NT2/D1 (cell line): ENCODE measurements at regions not wholly inside any gene's neighbourhood (a gene's known extent, or its start where the extent isn't known, plus 50 kb on each side); places are given as distances from the start of the nearest gene placed in this dataset.

Source experiments
- SUZ12 ChIP-seq: IDR thresholded peaks from 2 replicates; pipeline ENCODE4 v1.6.1; 2011; ENCODE audit not compliant: insufficient read length, insufficient read depth; ENCODE audit errors: extremely low read depth
- YY1 ChIP-seq: IDR thresholded peaks from 2 replicates; pipeline ENCODE4 v1.6.1; 2011; ENCODE audit not compliant: insufficient read length, insufficient read depth

DNA sequence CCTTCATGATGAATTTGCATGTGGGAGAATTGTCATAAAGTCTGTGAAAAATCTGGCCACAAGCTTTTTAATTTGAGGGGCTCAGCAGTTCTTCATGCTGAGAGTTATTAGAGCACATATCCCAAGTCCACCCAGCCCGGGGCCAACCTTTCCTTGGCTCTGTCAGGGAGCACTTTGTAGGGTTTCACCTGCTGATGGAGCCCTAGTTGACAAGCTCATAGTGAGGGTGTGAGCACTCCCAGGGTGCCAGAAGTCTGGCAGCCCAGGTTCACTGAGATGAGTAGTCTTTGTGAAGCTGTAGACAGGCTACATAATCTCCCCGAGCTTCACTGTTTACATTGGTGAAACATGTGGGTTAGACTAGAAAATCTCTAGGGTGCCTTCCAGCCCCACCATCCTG, 97.2 kb upstream of the NREP start:
- TF ChIP-seq YY1 = no peak
- TF ChIP-seq SUZ12 = no peak
